22Rv1 (cell line): ENCODE measurements at regions not wholly inside any gene's neighbourhood (a gene's known extent, or its start where the extent isn't known, plus 50 kb on each side); places are given as distances from the start of the nearest gene placed in this dataset.

Experiments used
- ZFX ChIP-seq: fragments of 450-650 bp; IDR thresholded peaks from 2 replicates; pipeline ENCODE4 v1.6.1; 2017; ENCODE audit warnings: antibody characterized with exemption, borderline replicate concordance
- TF ChIP-seq, protein P1 (sequence below): fragments of 450-650 bp; IDR thresholded peaks from 2 replicates; pipeline ENCODE4 v1.5.1; 2017; ENCODE audit warnings: mild to moderate bottlenecking

DNA sequence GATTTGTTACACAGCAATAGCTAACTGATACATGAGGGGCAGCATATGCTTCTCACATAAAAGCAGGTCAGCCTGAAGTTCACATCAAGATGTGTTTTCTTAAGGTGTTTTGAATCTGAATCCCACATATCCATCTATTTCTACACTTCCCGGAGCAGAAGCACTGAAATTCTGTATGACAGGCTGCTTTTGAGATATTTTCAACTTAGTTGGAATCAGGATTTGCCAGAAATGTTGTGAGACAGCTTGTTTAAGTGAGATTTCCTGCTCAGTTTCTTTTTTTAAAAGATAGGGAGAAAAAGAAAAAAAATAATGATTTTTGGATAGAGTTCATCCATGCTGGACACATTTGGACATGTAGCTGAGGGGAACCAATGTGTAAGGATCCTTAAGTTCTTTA is 501.5 kb upstream of the CELF4 start:
- TF ChIP-seq, protein P1, sequence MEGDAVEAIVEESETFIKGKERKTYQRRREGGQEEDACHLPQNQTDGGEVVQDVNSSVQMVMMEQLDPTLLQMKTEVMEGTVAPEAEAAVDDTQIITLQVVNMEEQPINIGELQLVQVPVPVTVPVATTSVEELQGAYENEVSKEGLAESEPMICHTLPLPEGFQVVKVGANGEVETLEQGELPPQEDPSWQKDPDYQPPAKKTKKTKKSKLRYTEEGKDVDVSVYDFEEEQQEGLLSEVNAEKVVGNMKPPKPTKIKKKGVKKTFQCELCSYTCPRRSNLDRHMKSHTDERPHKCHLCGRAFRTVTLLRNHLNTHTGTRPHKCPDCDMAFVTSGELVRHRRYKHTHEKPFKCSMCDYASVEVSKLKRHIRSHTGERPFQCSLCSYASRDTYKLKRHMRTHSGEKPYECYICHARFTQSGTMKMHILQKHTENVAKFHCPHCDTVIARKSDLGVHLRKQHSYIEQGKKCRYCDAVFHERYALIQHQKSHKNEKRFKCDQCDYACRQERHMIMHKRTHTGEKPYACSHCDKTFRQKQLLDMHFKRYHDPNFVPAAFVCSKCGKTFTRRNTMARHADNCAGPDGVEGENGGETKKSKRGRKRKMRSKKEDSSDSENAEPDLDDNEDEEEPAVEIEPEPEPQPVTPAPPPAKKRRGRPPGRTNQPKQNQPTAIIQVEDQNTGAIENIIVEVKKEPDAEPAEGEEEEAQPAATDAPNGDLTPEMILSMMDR, result no peak
- TF ChIP-seq ZFX, result no peak
